GM19397 (cell line): ENCODE measurements at regions not wholly inside any gene's neighbourhood (a gene's known extent, or its start where the extent isn't known, plus 50 kb on each side); places are given as distances from the start of the nearest gene placed in this dataset.

ENCODE experiments used
- ATAC-seq: cut with Tn5 transposase; IDR thresholded peaks from one replicate; pipeline ENCODE4 v1.9.1; 2021; ENCODE audit warnings: mild to moderate bottlenecking, moderate library complexity; ENCODE audit not compliant: unreplicated experiment

DNA sequence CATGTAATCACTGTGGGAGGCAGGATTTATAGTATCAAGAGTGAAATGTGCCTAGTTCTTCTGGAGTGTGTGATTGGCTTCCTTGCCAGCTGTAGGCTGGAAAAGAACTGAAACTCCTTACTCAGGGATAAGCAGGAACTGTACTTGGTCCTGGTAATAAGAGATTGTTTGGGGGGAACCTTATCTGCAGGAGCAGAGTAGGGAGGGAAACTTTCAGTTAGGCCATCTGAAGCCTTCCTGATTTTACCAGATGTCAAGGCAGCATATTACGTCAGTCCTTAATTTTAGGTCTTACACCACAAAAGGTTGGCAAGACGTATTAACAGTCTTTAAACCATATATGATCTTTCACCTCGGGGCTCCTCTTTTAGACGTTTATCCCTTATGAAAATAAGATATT, 231.5 kb upstream of the FMR1 start:
- ATAC-seq, result no peak

DNA sequence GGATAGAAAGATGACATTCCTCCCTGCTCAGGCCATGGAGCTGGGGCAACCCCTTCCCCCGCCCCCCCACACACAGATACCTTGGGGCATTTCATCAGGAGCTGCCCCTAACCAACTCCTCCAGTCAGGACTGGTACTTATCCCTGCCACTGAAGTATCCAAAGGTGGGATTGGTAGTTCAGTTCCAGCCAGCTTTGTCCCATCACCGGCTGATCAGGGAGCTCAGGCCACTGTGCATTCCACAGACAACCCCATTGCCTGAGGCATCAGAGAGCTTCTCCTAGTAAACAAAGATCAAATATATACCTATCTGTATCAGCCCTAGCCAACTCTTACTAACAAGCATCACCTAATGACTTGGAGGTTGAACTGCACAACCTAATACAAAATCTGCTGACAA, 218.2 kb upstream of the FMR1 start:
- ATAC-seq, result no peak

DNA sequence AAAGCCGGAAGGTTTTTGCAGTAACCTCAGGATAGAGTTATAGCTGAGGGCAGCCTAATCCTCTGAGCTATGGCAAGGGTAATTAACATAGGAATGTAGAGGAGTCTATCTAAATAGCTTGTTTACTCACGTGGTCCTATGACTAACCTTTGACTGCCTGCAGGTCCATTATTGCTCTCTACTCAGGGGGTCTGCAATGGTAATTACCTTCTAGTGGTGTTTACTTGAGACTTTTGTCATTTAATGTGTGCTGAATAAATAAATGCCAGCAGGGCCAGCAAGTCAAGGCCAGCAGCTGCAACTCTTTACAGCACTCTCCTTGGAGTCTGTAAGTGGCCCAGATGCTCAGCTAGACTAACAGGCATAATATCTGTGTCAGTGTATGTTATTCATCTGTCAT, 212.7 kb upstream of the FMR1 start:
- ATAC-seq, result no peak

DNA sequence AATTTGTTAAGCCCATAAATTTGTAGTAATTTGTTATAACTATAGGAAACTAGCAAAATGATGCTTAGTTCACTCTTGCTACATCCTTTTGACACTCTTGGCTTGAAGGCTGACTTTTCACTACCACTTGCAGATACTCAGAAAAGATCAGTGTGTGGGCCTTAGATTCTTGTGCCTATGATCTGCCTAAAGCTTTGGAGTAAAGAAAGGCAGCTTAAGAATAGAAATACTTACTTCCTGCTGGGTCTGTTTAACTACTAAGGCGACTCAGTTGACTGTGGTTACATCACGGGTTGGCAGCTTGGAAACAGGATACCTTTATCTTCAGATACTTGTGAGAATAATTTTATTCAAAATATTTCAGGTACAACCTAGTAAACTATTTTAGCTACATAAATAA, 201.4 kb upstream of the FMR1 start:
- ATAC-seq, result no peak

DNA sequence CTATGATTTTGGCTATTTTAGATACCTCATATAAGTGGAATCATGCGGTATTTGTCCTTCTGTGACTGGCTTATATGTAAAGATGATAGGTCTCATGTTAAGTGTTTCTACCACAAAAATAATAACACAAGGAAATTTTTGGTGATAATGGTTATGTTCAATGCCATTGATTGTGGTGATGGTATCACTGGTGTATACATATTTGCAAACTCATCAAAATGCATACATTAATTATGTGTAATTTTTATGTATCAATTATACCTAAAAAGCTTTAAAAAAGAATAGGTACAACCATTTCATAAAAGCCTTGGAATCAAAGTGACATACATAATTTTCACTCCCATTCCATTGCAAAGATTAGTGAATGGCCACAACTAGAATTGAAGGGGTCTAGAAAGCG, 178.3 kb upstream of the FMR1 start:
- ATAC-seq, result no peak

DNA sequence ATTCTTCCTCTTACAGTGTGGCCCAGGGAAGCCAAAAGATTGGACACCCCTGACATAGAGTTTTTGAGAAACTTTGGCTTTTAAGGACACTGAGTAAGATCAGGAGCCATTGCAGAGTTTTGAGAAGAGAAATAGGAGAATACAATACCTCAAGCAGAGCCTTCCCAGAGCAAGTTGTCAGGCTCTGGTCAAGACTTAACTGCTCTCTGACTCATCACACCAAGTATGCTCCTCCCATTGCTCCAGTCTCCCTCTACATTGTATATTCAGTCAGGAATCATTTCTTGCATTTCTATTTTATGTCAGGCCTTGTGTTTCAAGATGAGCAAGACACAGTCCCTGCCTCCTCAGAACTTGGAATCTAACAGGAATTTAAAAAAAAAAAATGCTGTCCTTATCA, 176.4 kb upstream of the FMR1 start:
- ATAC-seq, result no peak

DNA sequence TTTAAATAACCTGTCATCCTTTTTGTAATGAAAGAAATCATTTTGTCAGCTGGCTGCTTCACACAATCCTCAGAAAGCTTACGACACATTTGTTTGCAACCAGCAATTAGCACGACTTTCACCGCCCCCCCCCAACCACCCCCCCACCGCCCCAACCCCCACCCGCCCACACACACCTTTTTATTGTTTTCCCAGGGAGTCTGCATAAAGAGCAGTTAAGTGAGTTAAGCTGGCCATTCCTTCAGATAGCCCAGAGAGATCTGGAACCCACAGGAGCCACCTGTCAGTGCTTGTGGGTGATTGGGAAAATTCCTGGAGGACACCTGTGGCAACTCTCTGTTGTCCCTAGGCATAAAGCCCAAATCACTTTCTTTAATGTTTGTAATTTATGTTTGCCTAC, 175.7 kb upstream of the FMR1 start:
- ATAC-seq, result no peak

DNA sequence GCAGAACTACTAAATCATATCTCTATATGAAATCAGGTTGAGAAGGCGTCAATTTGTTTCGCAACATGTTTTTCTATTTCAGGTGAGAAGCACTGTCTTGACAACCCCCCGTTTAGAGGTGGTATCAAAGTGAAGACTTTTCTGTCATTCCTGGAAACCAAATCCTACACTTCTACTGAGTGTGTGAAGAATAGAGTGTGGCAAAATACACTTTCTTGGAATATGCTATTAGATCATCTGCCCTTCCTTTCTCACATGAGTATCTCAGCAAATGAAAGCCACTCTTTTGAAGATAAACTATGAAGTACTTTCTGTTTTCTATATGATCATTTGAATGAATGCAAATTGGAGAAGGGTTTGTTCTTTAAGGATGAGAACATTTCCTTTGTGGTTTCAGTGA, 174.0 kb upstream of the FMR1 start:
- no peak for ATAC-seq

DNA sequence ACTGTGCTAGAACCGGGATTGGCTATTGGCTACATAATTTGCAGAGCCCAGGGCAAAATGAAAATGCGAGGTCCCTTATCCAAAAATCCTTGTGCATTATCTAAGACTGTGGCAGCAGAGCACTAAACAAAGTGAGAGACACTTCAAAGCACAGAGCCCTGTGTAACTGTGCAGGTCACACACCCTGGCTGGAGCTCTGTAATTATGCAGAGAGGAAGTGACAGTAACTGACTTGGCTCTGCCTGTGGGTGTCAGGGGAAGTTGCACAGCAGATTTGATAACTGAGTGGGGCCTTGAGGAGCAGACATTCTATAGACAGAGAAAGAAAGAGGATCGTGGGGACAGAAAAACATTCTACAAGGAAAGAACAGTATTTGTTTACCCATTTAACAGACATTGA, 173.5 kb upstream of the FMR1 start:
- no peak for ATAC-seq

DNA sequence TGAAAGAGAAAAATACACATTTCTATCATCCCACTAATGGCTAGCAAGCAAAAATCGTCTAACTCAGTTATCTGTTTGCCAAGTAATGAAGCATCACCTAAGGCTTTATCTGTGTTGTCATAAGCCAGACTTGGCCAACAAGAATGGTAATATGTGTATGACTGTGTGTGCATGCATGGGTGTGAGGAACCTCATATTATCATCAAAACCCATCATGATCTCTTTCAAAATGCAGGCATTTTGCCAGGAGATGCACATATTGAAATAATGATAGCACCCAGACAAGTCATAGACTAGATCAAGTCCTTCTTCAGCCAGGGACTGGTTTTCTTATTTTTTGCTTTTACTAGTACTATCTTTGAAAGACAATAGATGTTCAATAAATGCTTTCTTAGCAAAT, 172.5 kb upstream of the FMR1 start:
- no peak for ATAC-seq

DNA sequence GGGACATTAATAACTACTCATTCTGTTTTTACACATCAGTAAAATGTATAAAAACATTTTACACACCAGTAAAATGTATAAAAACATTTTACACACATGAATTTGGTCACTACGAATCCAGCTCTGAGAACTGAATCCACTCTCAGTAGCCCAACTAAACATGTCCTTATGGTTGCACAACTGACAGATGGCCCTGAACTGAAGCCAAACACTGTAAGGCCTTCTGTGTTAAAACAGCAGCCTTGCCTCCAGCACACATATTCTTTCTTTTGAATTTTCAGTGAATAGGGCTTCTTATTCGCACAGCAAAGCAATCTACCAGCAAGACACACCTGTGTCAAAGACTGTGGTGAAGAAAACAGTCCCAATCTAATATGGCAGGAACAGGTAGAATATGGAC, 169.9 kb upstream of the FMR1 start:
- no peak for ATAC-seq

DNA sequence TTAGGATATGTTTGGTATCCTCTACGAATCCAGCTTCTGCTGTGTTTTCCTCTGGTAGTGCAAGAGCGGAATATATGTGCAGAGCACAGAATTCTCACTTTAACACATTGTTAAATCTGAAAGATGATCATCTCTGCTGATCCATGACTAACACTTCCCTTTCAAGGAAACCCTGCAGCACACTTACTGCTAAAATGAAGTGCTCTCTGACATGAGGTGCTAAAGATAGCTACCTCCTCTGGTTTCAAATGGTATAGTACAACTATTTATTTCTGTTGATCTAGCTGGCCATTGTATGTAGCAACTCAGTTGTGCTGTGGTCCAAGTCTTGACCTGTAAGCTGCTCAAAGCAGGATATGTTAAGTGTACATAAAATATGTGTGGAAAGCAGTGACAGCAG, 162.4 kb upstream of the FMR1 start:
- ATAC-seq, result no peak

DNA sequence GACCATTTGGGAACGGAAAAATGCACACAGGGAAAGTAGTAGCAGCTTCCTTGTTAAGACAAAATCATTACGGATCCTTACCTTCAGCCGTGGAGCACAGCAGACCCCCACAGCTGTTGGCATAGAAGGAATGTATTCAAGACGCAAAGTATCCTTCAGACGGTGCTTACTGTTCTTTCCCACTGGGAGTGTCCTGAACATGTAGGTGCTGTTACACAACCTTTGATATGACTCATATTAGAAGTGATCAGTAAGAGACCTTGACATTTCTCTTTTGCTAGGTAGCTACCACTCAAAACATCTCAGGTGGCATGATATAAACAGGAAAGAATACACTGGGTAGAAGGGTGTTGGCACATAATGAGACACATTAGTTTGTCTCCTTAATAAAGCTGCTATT, 154.0 kb upstream of the FMR1 start:
- no peak for ATAC-seq

DNA sequence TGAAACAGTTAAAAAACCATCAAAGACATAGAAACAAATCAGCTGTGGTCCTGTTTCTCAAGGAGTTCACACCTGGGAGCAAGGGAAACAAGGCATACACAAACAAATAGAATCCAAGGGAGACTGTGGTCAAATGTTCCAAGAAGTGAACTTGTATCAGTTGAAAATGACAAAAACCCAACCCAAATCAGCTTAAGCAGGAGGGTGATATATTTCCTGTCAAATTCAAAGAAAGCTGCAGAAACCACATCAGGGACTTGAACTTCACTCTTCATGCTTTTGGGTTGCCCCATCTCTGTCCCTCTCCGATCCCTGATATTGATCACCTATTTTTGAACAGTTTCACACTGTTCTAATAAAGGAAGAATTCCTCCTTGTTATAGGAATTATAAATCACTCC, 148.6 kb upstream of the FMR1 start:
- no peak for ATAC-seq

DNA sequence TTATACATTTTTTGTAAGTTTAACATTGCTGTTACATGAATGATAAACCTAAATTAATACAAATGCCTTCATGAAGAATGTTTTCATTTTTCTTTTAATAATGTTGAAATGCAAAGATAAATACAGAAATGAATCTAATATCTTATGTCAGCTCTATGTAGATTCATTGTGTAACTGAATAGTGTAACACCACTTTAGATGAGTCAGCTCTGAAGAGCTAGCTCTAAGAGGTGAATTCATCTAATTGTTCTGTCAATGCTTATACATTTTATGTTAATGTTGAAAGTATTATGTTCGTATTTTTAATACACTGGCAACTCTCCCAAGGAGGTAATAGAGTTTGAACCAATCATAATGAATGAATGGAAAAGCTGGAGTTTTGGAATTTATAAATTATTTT, 146.9 kb upstream of the FMR1 start:
- ATAC-seq, result no peak

DNA sequence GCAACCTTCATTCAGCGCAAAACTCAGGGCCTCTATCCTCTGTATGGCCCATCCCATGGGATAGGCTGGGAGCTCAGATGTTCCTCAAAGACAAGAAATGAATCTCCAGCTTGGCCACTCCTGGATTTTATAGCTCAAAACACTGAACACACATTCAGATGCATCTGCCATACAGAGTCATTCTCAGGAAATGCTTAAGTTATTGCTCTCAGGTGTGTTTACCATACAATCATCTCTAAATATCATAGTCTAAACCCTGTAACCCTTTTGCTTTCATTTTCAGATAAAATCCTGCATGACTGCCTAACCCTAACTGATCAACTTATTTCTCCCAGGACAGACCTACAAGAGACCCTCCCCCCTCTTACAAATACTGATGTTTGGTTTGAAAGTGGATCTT, 140.9 kb upstream of the FMR1 start:
- no peak for ATAC-seq

DNA sequence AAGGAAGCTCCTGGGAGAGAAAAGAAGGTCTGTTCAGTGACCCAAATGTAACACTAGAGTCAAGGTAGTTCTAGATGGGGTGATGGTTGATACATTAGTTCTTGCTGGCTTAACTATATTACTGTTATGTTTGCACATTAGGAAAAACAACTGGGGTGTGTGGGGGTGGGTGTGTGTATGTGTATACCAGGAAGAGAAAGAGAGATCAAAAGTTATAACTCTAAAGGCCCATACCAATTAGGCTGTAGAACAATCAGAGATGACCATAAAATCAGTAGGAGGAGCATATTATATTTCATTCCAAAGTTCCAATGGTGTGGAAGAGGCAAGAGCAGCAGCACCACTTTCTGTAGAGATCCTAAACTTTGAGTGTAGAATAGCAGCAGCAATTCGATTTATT, 134.7 kb upstream of the FMR1 start:
- ATAC-seq, result no peak

DNA sequence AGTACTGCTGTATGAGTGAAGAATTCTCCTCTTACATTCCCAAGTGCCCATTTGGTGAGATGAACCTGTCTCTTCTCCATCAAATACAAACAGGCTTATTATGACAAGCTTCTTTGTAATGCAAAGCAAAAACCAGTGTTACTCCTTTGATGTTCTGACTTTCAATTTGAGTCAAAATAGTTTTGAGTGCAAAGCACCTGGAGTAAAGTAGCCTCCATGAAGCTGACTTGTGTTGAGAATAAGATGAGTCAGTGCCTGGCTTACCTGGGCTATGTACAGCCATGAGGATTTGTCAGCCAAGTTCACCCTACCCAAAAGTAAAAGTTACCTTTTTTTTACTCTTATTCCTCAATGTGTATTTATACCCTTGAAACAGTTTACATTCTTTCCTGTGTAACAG, 132.5 kb upstream of the FMR1 start:
- no peak for ATAC-seq

DNA sequence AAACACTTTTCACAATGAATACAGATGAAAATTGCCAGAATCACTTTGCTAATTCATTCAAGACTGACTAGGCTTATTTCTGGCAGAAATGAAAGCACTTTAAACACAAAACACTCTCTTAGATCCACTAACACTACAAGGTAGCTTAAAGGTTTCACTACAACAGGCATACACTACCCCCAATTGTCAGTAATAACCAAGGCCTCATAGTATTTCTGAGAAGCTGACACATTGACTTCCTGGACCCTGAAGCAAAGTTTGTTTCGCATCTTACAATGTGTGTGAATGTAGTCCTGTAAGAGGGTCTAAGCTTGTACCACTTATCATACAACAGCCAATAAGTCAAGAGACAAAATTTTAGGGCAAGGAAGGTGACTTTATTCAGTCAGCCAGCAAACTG, 129.9 kb upstream of the FMR1 start:
- no peak for ATAC-seq

DNA sequence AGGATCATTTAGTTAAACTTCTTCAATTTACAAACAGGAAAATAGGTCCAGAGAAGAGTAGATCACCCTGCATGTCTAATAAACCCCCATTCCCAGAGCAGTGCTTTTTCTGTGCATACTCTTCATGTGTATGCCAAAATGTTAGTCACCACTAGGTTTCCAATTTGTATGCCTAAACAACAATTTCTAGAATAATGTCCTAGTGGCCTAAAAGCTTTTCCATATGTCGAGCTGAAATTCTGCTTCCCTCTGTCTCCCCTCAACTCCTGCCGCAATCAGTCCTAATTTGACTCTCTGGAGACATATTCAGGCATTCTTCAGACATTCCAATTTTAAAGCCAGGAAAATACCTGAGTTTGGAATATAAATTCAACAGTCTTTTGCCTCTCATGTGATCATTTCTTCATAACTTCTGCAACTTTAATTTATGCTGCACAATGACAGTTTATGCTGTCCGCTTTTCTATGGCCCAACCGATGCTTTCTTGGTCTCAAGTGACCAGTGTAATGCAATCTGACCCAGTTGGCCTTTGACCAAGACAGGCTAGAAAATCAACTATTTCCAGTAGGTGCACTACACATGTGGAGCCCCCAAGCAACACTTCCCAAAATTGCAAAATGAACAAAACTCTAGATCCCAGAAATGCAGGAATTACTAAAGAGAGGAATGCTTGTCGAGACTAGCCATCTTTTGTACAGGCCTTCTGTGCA, 122.9 kb upstream of the FMR1 start:
- no peak for ATAC-seq

DNA sequence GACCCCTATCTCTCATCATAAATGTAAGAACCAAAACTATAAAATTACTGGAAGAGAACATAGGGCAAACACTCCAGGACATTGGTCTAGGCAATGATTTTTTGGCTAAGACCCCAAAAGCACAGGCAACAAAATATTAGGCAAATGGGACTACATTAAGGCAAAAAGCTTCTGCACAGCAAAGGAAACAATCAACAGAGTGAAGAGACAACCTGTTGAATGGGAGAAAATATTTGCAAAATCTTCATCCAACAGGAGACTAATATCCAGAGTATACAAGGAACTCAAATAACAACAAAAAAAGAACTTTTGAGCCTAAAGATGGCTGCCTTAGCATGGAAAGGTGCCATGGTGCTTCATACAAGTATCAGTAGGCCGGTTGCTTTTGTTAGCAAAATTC, 111.1 kb upstream of the FMR1 start:
- no peak for ATAC-seq

DNA sequence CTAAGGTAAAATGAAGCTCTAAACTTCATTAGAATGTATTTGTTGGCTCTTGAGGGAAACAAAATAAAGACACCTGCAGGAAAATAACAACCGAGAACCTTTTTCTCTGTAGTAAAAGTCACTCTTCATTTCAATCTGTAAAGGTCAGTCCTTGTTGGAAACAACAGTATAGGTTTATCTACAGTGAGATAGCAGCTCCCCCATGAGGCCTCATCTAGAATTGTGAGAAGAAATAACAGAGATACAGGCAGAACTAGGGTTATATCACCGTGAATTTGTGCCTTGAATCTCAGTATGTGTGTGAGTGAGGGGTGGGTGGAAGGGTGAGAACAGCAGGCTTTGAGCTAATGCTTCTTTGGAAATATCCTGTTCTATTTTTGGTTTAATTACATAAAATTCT, 107.8 kb upstream of the FMR1 start:
- ATAC-seq, result no peak

DNA sequence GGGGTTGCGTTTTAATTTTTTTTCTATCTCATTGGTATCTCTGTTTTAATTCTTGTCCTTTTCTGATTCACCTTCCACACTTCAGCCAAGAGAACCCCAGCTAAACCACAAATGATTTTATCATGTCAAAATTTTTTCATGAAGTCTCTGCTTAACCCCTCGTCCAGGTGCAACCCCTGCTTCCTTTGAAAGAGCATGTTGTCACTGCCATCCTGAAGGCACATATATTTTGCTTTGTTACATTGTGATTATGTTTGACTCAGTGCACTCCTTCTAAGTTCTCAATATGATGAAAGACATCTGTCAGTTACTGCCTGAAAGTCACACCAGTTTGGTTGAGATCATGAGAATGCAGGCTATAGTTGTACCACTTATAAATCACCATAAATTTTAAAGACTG, 99.9 kb upstream of the FMR1 start:
- ATAC-seq, result no peak

DNA sequence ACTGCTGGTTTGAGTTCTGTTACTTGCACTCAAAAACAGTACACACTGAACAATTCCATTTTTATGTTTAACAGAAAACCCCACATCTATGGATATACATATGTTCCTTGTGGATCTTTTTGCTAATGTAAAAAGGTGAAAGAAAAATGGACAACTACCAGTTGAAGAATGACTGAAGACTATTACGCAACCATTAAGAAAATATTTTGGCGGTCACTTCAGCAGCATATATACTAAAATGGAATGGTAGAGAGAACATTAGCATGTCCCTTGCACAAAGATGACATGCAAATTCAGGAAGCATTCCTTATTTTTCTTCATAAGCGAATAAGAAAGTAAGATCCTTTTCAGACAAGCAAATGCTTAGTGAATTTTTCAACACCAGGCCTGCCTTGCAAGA, 84.6 kb upstream of the FMR1 start:
- ATAC-seq, result no peak
